ENCODE measurements at regions not wholly inside any gene's neighbourhood (a gene's known extent, or its start where the extent isn't known, plus 50 kb on each side); places are given as distances from the start of the nearest gene placed in this dataset.

DNA sequence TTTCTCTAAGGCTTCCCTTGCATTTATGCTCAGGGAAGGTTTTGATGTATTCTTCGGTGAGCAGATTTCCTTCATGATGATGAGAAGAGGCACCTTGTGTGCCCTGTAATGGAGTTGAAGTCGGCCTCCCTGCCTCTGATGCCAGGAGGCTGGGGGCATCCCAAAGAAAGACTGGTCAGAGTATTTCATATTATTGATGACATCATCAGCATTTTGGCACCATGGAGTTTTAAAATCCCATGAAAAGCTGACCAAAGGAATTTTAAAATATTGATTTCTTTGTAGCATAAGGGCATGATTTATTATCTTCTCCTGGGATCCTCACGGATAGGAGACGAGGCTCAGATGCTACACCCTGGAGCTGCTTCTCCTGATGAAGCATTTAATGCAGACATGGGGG lies 231.2 kb upstream of the IRX1 start:
- TF ChIP-seq ETV5 (CRISPR knock-in tag; IDR thresholded peaks at IDR 0.05; ENCODE audit: low read depth) (no peak), ZNF175 (CRISPR knock-in tag; IDR thresholded peaks at IDR 0.05; ENCODE audit: low read depth) (no peak), NR3C1 (CRISPR knock-in tag; IDR thresholded peaks at IDR 0.05) (no peak), YY1 (IDR thresholded peaks at IDR 0.05; ENCODE audit: borderline replicate concordance in 1 of 3, control insufficient read depth in 1 of 3, extremely low read depth in 1 of 3, insufficient read depth in 3 of 3, insufficient read length in 1 of 3, insufficient replicate concordance in 2 of 3, low read depth in 1 of 3, low read length in 2 of 3) (no peak)
- TF ChIP-seq, protein P1, sequence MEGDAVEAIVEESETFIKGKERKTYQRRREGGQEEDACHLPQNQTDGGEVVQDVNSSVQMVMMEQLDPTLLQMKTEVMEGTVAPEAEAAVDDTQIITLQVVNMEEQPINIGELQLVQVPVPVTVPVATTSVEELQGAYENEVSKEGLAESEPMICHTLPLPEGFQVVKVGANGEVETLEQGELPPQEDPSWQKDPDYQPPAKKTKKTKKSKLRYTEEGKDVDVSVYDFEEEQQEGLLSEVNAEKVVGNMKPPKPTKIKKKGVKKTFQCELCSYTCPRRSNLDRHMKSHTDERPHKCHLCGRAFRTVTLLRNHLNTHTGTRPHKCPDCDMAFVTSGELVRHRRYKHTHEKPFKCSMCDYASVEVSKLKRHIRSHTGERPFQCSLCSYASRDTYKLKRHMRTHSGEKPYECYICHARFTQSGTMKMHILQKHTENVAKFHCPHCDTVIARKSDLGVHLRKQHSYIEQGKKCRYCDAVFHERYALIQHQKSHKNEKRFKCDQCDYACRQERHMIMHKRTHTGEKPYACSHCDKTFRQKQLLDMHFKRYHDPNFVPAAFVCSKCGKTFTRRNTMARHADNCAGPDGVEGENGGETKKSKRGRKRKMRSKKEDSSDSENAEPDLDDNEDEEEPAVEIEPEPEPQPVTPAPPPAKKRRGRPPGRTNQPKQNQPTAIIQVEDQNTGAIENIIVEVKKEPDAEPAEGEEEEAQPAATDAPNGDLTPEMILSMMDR (IDR thresholded peaks at IDR 0.05 in 2 of 3, conservative IDR thresholded peaks at IDR 0.05 in 1 of 3; ENCODE audit: insufficient read depth in 2 of 3, low read depth in 1 of 3, low read length in 3 of 3): no peak
